GM18873 (cell line): ENCODE measurements at regions not wholly inside any gene's neighbourhood (a gene's known extent, or its start where the extent isn't known, plus 50 kb on each side); places are given as distances from the start of the nearest gene placed in this dataset.

Source experiments
- ATAC-seq: cut with Tn5 transposase; IDR thresholded peaks from one replicate; pipeline ENCODE4 v1.9.1; 2021; ENCODE audit warnings: mild to moderate bottlenecking, moderate library complexity, moderate number of reproducible peaks; ENCODE audit not compliant: unreplicated experiment, low FRiP score

DNA sequence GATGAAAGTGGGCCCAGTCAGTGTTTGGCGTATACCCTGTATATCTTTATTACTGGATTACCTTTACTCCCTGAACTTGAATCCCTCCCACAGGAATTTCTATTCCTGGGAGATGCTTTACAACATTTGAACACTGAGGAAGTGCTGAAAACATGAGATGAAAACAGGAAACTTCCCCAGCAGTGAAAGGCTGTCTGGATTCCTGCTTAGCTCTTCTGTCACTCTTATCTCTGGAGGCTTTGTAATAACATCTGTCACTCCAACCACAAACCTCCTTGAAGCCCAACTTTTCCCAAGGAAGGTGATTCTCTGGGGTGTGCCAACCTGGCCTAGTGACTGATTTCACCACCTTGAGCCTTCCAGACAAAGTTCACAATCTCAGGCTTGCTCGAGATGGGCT, 264.5 kb upstream of the BMP2 start:
- ATAC-seq, result no peak

DNA sequence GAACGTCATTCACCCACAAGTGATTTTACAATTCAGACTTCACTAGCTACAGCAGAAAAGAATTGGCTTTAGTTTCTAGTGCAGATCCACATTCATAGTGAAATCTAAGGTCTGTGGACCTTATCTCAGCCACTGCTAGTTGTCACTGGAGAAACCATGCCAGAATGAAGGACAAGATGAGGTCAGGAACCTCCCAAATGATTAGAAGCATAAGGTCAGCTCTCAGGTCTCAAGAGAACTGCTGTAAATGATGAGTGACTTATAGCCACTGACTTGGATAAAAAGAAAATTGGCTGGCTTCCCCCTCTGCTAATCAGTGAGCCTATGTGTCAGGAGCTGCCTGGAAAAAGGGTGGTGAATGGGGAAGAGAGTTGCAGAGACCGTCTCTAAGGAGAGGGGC, 265.3 kb upstream of the BMP2 start:
- no peak for ATAC-seq

DNA sequence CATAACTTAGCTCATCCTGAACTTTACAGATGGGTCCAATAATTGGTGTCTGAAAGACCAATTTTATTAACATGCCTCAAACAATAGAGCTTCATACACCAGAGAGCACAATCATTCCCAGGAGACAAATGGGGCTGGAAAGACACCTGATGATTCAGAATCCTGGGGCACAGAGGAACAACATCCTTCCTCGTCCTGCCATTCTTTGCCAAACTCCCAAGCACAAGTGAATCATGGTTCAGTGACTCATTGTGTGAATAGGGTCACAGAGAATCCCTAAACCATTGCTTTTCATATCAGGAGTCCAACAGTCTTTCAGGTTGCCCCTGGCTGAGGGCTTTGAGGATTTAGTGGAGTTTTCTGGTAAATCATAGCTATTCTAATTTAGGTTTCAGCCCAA, 266.4 kb upstream of the BMP2 start:
- ATAC-seq, result no peak

GRCh38 chr20:6499566-6499965, 267.9 kb upstream of the BMP2 start:
- no peak for ATAC-seq

DNA sequence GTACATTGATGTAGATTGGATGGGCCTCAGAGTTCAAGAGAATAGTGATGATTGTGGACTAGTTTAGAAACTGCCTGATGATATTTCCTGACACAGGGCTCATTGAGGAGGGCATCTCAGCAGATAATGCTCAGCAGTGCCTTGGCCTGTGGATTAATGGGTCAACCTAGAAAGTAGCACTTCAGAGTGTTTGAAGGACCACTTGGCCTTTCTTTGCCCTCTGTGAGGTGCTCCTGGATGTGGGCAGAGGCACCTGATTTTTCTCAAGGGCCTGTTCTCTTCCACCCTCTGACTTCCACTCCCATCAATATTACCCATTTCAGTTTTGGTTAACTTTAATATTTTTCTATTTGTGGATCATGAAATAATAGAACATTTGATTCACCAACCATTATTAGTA, 270.6 kb upstream of the BMP2 start:
- ATAC-seq, result no peak

GRCh38 chr20:6495907-6496306, 271.6 kb upstream of the BMP2 start:
- no peak for ATAC-seq

GRCh38 chr20:6492271-6493055, 275.0 kb upstream of the BMP2 start:
- no peak for ATAC-seq

DNA sequence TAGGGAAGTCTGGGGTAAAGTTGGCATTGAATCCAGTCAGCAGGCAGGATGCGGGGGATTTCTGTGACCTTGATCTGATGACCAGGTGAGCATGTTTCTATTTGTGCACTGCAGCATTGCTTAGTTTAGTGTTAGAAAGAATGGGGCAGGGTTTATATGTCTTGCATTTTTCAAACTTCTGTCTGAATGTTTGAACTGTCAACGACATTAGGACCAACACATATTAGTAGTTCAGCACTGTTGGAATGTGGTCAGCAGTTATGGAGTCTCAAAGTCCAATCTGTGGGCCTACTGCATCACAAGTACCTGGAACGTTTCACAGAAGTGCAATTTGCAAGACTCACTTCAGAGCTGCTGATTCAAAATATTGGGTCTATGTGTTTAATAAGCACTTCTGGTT, 276.6 kb upstream of the BMP2 start:
- ATAC-seq, result no peak

DNA sequence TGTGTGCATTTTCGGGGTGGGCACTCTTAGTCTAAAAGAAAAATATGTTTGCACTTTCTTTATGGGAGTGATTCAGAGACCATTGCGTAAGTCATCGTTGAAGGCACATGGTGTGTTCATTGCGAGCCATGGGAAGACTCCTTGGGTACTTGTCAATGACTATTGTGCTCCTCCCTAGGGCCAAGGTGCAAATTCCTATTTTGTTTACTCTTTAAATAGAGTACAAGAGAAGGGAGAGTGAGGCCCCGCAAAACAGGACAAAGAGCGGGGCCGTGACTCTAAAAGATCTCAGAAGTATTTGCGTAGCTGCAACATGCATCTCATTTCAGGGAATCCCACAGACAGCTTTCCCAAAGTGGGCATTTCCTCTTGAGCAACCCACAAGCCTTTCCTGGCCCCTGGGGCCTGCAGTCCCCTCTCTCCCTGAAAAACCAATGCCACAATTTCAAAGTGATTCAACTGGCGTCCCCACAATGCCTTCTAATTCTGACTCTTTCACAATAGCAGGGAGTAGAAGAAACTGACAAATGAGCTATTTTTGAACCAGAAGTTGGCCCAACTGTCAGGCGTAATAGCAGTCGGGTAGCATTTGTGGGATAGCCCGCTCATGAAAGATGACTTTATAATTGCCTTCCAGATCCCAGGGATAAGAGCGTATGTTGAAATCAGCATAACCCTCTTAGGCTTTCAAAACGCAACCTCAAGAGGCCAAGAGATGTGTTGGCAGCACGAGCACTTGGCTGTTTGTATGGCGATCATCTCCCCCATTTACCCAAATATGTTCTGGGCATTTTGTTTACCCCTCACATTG, 277.9 kb upstream of the BMP2 start:
- no peak for ATAC-seq

DNA sequence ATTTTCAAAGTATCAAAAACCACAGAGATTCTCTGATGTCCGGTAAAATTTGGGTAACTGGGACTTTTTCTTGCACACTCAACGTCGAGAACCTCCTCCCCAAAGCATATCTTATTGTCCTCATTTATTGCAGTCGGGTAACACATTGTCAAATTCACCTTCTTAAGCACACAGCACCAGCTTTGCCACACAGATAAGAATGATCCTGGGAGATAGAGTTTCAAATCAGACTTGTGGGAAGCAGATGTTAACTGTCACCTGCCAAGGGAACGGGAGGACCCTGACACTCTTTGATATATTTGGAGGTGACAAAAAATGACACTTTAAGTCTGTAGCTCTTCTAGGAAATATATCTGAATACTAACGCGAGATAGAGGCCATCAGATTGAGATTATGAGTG, 282.1 kb upstream of the BMP2 start:
- ATAC-seq, result no peak

DNA sequence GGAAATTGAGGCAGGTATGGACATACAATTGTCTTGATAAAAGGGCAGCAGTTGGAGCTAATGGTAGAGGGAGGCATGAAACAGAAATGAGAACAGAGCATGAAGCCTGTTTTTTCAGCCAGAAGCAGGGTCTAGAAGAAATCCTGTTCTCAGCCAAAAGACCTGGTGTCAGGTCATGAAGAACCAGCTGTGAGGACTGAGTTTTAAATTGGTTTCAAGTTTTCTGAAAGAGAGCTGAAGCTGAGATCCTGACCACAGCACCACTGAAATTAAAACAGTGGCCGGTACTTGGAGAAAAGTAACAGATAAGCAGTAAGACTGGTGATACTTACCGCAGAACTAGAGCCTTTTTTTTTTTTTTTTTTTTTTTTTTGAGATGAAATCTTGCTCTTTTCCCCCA, 283.8 kb upstream of the BMP2 start:
- no peak for ATAC-seq

DNA sequence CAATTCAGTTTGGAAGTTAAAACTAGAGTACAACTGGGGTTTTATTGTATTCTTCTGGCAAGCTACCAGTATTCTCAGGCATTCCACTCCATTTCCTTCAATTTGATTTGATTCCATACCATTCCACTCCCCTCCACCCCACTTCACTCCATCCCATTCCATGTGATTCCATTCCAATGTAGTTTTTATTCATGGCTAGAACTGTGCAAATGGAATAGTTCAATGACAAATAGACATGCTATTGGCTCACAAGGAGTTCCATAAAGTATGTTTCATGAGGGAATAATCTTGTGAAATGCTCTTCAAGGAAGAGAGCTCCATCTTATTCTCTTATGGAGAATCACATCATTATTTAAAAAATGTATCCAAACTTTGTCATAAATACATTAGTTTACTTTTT, 285.0 kb upstream of the BMP2 start:
- ATAC-seq, result no peak

DNA sequence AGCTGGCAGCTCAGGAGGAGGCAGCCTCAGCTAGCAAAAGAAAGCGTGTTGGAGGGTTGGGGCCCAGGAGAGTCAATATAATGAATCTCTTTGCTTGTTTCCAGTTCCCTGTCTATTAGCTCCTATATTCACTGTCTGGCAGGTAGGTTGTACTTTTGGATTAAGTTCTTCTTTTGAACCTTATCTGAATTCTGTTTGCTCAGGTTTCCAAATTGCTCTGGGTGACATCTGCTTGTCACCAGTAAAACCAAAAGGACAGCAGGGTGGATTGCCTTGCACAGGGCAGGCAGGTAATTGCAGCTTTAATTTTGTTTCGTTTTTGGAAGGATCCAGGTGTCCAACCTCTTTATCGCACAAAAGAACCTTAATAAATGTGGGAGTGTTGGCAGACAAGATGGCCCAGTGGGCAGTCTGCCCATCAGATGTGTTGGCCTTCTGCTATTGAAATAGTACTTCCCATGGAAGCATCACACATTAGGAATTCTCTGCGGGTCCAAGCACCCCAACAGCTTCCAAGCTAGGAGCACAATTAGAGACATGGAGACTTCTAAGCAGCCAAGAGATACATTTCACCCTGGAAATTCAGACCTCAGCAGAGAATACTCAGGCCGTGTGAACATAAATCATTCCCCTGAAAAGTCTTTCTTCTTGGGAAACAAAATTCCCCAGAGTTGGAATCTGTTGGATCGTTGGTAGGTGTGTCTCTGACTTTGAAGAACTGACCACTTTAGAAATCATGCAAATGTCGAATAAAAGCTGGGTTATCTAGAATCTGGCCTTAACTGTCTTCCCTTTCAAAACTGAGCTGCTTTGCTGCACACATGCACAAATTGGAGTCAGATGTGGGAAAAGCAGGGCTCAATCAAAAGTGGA, 286.9 kb upstream of the BMP2 start:
- no peak for ATAC-seq

DNA sequence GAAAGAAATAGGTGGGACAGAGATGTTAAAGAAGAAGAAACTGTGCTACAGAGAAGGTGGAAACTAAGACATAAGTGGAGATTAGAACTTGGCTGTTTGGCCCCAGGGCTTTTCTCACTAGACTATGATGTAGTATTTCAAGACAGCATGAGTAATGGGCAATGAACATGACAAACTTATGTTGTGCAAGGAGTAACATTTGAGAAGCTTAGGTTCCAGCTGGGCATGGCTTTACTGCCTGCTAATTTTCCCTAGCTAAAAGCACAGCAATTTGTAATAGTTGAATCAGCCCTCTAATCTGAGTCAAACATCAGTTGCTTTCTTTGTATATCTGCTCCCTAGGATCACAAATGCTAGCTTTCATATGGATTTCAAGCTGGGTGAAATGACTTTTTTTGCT, 294.3 kb upstream of the BMP2 start:
- ATAC-seq, result no peak

DNA sequence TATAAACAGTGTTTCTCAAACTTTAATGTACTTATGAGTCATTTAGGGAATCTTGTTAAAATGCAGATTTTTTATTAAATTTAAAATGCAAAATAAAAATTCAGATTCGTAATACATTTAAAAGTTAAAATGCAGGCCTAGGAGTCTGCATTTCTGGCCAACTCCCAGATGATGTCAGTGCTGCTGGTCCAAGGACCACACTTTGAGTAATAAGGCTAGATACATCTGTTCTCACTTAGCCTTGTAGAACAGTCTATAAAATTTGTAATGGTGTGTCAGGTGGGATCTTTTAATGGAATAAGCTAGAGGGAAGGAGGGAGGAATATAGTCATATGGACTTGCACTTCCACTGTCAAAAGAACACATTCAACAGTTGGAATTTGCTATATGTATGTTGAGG, 295.6 kb upstream of the BMP2 start:
- no peak for ATAC-seq

DNA sequence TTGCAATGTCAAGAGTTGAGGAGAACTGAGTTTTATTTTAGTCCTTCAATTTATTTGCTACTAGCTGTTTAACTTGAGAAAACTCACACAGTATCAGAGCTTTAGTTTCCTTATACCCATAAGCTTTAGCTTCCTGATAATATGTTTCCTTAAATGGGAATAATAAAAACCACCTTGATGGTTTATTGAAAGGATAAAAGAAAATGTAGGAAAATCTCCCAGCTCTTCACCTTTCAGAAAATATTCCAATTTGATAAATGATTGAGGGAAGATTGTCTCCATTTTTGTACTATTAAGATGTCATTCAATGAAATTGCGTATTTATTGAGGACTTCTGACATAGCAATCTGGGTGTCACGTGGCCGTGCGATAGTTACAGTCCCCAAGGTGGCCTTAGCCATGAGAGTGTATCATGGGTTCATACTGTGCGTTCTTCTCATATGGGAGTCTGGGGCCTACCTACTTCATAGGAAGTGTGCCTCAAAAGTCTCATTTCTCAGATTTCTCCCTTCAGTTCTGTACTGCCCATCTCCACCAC, 296.3 kb upstream of the BMP2 start:
- ATAC-seq, result no peak

GRCh38 chr20:6469695-6470094, 297.8 kb upstream of the BMP2 start:
- ATAC-seq, result no peak

DNA sequence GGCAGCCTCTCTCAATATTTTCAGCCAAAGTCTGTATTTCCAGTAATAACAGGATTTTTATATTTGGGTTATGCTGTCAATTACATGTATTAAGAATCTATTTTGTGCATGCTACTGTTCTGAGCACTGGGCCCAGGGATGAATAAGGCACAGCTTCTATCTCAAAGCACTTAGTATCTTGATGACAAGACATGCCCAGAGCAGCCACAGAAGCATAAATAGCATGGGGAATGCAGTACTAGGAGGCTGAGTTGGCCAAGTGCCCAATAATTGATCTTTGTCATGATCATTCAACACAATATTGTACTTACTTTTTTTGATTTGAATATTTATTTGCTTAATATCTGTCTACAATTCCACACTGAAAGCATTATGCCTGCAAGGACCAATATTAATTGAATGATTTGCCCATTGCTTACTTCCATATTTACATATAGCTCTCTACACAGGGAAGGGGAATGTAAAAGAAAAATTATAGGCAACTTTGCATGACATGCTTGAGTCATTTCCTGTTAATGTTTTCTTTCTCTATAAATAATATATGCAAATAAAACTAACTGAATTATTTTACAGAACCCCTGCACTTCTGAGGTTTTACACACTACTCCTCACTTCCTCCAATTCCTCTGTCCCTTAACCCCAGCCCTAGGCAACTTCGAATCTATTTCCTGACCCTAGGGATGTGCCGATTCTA, 298.9 kb upstream of the BMP2 start:
- no peak for ATAC-seq

DNA sequence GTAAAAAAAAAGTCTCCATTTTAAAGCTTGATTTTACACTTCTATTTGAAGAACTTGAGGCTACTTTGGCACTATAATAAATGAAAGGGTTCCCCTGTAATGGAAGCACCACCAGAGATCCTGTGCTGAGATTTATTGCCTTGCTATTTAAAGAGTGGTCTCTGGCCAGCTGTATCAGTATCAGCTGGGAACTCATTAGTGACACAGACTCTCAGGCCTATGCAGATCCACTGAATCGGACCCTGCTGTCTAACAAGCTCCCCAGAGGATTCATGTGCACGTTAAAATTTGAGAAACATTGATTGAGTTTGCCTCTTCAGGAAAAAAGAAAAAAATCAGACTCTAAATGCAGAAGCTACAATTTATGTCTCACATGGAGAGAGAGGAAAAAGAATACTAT, 299.9 kb upstream of the BMP2 start:
- no peak for ATAC-seq

DNA sequence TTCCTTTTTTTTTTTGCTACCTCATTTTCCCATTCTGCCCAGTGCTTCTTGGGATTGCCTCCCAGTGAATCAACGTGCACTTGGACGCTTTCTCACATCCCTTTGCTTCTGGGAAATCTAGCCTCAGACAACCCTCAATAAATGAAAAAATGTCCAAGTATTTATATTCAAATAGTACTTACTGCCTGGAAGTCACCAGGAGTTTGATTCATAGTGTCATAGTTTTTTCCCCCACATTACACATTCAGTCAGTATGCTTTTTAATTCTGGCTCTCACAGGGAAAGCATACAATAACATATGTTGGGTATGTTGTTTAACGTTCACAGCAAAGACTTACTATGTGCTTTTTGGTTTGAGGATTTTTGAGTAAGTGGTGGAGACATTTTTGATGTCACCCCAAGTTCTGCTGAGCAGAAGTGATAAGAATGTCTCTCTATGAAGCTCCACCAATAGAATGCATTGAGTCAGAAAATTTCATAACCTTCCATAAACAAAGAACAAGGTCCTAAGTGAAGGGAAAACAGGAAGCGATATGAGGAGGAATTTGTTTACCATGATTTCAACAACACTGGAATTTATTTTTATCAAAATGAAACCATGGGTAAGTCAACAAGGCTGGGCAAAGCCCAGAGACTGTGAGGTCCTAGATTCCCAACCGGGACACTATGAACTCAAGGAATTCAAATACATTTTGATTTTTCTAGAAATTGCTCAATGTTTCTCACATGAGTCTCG, 301.2 kb upstream of the BMP2 start:
- ATAC-seq, result no peak
